RPMI8226 (cell line): ENCODE measurements at regions not wholly inside any gene's neighbourhood (a gene's known extent, or its start where the extent isn't known, plus 50 kb on each side); places are given as distances from the start of the nearest gene placed in this dataset.
A peak's percentile ranks its signal among the peaks of the same experiment; 100 is the strongest.
"Not testable (repeated sequence)": the region's sequence is repeated elsewhere in the genome, so short reads cannot be mapped to it uniquely, and the experiment has no call there.

Experiments used
- DNase-seq: peaks from one replicate; pipeline ENCODE4 v3.0.0-alpha.2; 2015

- DNase-seq = no peak
Measured at GRCh38 chr5:92760550-92760949, 820.5 kb downstream of the NR2F1-AS1 start.

- DNase-seq = no peak
Measured at GRCh38 chr5:92758552-92758951, 822.5 kb downstream of the NR2F1-AS1 start.

- no peak for DNase-seq
Measured at GRCh38 chr5:92749943-92750342, 831.1 kb downstream of the NR2F1-AS1 start.

GRCh38 chr5:92748072-92748676 lies 832.8 kb downstream of the NR2F1-AS1 start:
- no peak for DNase-seq

GRCh38 chr5:92741906-92742305 lies 839.1 kb downstream of the NR2F1-AS1 start:
- no peak for DNase-seq

- no peak for DNase-seq
Measured at GRCh38 chr5:92734211-92734940, 846.6 kb downstream of the NR2F1-AS1 start.

GRCh38 chr5:92730486-92730885 lies 850.5 kb downstream of the NR2F1-AS1 start:
- DNase-seq = no peak

GRCh38 chr5:92729088-92729487 lies 851.9 kb downstream of the NR2F1-AS1 start:
- DNase-seq = no peak

GRCh38 chr5:92715946-92716520 lies 865.0 kb downstream of the NR2F1-AS1 start:
- DNase-seq = no peak

GRCh38 chr5:92713826-92714225 lies 867.2 kb downstream of the NR2F1-AS1 start:
- no peak for DNase-seq

GRCh38 chr5:92713335-92713743 lies 867.7 kb downstream of the NR2F1-AS1 start:
- DNase-seq = no peak

- no peak for DNase-seq
Measured at GRCh38 chr5:92711956-92712355, 869.1 kb downstream of the NR2F1-AS1 start.

GRCh38 chr5:92704590-92704989 lies 876.4 kb downstream of the NR2F1-AS1 start:
- no peak for DNase-seq

GRCh38 chr5:92703976-92704375 lies 877.0 kb downstream of the NR2F1-AS1 start:
- no peak for DNase-seq

GRCh38 chr5:92695123-92696003 lies 885.7 kb downstream of the NR2F1-AS1 start:
- DNase-seq = no peak

- no peak for DNase-seq
Measured at GRCh38 chr5:92694067-92694466, 887.0 kb downstream of the NR2F1-AS1 start.

- not testable (repeated sequence) for DNase-seq
Measured at GRCh38 chr5:92691955-92692354, 889.1 kb downstream of the NR2F1-AS1 start.

GRCh38 chr5:92687821-92688722 lies 892.9 kb downstream of the NR2F1-AS1 start:
- peak; percentile 8 for DNase-seq

- DNase-seq = peak; percentile 11
Measured at GRCh38 chr5:92678640-92679039, 902.4 kb downstream of the NR2F1-AS1 start.

GRCh38 chr5:92676215-92677165 lies 904.5 kb downstream of the NR2F1-AS1 start:
- DNase-seq = no peak

- no peak for DNase-seq
Measured at GRCh38 chr5:92674321-92674720, 906.7 kb downstream of the NR2F1-AS1 start.
